HFF-Myc (cell line): ENCODE measurements at regions not wholly inside any gene's neighbourhood (a gene's known extent, or its start where the extent isn't known, plus 50 kb on each side); places are given as distances from the start of the nearest gene placed in this dataset.
A peak's percentile ranks its signal among the peaks of the same experiment; 100 is the strongest.

Source experiments
- DNase-seq: peaks from one replicate; pipeline ENCODE4 v3.0.0-alpha.2; 2011; ENCODE audit warnings: low read depth; ENCODE audit errors: extremely low read depth
- H3K4me3 ChIP-seq: replicated peaks from 2 replicates; pipeline ENCODE4 v1.5.1; 2011; ENCODE audit warnings: low read depth, mild to moderate bottlenecking, control low read depth, low read length
- CTCF ChIP-seq: IDR thresholded peaks from 2 replicates; pipeline ENCODE4 v1.5.1; 2012; ENCODE audit warnings: mild to moderate bottlenecking, low read depth, low read length, control low read depth; ENCODE audit errors: missing control alignments

- H3K4me3 ChIP-seq: no peak overlapping the region
- no peak for DNase-seq
- TF ChIP-seq CTCF: no peak
Observed at GRCh38 chr13:65915195-65915594, 1314.9 kb downstream of the PCDH9 start.

GRCh38 chr13:65914716-65915115, 1315.4 kb downstream of the PCDH9 start:
- TF ChIP-seq CTCF: no peak
- no peak for DNase-seq
- no peak overlapping the region for H3K4me3 ChIP-seq

GRCh38 chr13:65913173-65913572, 1317.0 kb downstream of the PCDH9 start:
- DNase-seq: peak; percentile 33
- no peak for TF ChIP-seq CTCF
- H3K4me3 ChIP-seq: no peak overlapping the region

GRCh38 chr13:65912516-65912915, 1317.6 kb downstream of the PCDH9 start:
- H3K4me3 ChIP-seq: no peak overlapping the region
- no peak for TF ChIP-seq CTCF
- no peak for DNase-seq

- no peak for TF ChIP-seq CTCF
- H3K4me3 ChIP-seq: no peak overlapping the region
- DNase-seq: no peak
Observed at GRCh38 chr13:65911546-65912193, 1318.5 kb downstream of the PCDH9 start.

- no peak for TF ChIP-seq CTCF
- DNase-seq: no peak
- H3K4me3 ChIP-seq: no peak overlapping the region
Observed at GRCh38 chr13:65909501-65909900, 1320.6 kb downstream of the PCDH9 start.
